GM19351 (cell line): ENCODE measurements at regions not wholly inside any gene's neighbourhood (a gene's known extent, or its start where the extent isn't known, plus 50 kb on each side); places are given as distances from the start of the nearest gene placed in this dataset.

Experiments
- ATAC-seq: cut with Tn5 transposase; IDR thresholded peaks from one replicate; pipeline ENCODE4 v1.9.1; 2021; ENCODE audit warnings: mild to moderate bottlenecking, moderate library complexity; ENCODE audit not compliant: unreplicated experiment

GRCh38 chr2:153802671-153803070 lies 69.1 kb upstream of the GALNT13 start:
- ATAC-seq = no peak

DNA sequence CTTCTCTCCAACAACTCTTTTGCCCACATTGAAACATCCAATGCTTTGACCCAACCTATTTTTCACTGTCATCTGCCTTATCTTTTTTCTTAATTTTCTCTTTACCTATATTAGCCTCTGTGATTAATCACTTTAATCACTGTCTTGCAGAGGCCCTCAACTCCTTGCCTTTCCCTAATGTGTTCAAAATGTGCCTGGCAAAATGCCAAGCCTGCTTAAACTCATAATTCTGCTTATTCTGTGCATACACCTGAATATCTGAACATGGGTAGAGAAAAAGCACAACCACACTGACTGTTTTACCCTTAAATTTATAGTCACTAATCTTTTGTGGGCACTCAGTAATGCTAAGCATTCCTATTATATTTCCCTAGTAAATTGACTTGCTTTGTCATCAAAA lies 63.0 kb upstream of the GALNT13 start:
- ATAC-seq = no peak

- no peak for ATAC-seq
These were observed 60.2 kb upstream of the GALNT13 start for GRCh38 chr2:153811516-153811915.

DNA sequence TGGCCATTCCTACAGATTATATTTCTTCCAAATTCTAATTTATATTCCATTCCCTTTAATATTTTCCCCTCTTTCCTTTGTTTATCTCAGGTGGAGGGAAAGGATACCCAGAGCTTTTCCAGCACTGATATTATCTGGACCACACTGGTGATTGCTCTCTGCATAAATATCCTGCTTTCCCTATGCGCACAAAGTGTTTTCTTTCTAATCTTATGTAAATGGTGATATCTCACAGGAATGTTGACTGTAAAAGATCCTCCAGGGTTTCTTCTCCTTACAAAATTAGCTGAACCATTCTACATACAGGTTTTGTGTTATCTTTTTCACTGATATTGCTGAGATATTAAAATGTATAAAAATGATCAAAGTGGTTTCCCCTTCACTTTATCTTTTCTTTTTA lies 59.1 kb upstream of the GALNT13 start:
- no peak for ATAC-seq

DNA sequence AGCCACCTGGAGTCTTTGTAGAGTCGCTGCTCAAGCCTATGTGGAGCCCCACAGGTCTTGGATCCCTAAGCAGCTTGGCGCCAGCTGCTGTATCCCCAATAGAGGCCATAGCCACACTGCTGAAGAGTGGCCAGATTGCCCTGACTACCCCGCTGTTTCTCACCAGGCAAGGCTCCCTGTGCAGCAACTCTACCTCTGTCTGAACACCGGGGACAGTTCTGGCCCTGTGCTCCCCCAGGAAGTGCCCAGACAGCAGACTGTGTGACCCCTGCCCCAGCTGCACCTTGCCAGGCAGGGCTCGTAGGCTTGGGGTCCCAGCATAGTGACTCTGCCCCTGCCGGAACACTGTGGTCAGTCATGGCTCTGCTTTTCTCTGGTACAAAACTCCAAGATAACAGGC lies 53.5 kb upstream of the GALNT13 start:
- no peak for ATAC-seq

DNA sequence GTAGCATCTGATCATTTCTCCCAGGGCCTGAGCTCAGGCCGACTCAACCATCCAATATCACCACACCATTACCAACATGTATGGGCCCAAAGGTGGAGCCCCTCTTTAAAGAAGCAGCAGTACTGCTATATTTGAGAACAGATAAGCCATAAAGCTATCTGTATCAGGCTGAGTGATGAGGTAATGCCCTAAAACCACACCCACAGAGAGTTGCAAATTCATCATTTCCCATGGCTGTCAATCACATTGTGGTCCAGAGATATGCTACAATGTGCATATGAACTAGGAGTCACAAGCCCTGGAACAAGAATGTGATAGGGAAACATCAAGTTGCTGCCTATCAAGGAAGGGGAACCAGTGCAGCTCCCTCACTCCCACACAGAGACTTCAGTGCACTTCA lies 52.6 kb upstream of the GALNT13 start:
- ATAC-seq = no peak

GRCh38 chr2:153819501-153819900 lies 52.2 kb upstream of the GALNT13 start:
- no peak for ATAC-seq
